GM23338 (cell line): ENCODE measurements at regions not wholly inside any gene's neighbourhood (a gene's known extent, or its start where the extent isn't known, plus 50 kb on each side); places are given as distances from the start of the nearest gene placed in this dataset.

Experiments
- EZH2 ChIP-seq: fragments of 200-600 bp; sonication (generic); IDR thresholded peaks from one replicate; pipeline ENCODE4 v1.8.0; 2017; ENCODE audit warnings: antibody characterized with exemption, mild to moderate bottlenecking, low read depth; ENCODE audit not compliant: unreplicated experiment
- EZH2phosphoT487 ChIP-seq: fragments of 200-600 bp; sonication (generic); IDR thresholded peaks from one replicate; pipeline ENCODE4 v1.8.1; 2018; ENCODE audit warnings: antibody characterized with exemption; ENCODE audit not compliant: unreplicated experiment
- JUNB ChIP-seq: IDR thresholded peaks from one replicate; pipeline ENCODE4 v1.6.1; 2016; ENCODE audit warnings: antibody characterized with exemption; ENCODE audit not compliant: unreplicated experiment
- NANOG ChIP-seq: IDR thresholded peaks from 2 replicates; pipeline ENCODE4 v1.6.1; 2016; ENCODE audit warnings: antibody characterized with exemption, borderline replicate concordance
- POLR2AphosphoS5 ChIP-seq: IDR thresholded peaks from 2 replicates; pipeline ENCODE4 v1.6.1; 2016; ENCODE audit warnings: antibody characterized with exemption, low read depth
- ZNF331 ChIP-seq: fragments of 250-450 bp; sonication (Bioruptor Pico); IDR thresholded peaks from 2 replicates; pipeline ENCODE4 v1.5.0; 2020; ENCODE audit warnings: low read depth, mild to moderate bottlenecking, moderate library complexity
- ZNF462 ChIP-seq: fragments of 250-450 bp; sonication (Bioruptor Pico); IDR thresholded peaks from 2 replicates; pipeline ENCODE4 v1.5.0; 2020; ENCODE audit warnings: mild to moderate bottlenecking, moderate library complexity
- TF ChIP-seq, protein P1 (sequence below), 2 experiments: fragments of 200-600 bp in 1 of 2; sonication (generic) in 1 of 2; conservative IDR thresholded peaks; 2 replicates each; pipeline versions ENCODE4 v1.5.1 to v1.6.1; 2016 to 2017; ENCODE audit warnings: antibody characterized with exemption in 2 of 2, low read depth in 2 of 2, mild to moderate bottlenecking in 2 of 2, moderate library complexity in 1 of 2
- TF ChIP-seq, protein P2 (sequence below): IDR thresholded peaks from one replicate; pipeline ENCODE4 v1.6.1; 2018; ENCODE audit warnings: antibody characterized with exemption; ENCODE audit not compliant: unreplicated experiment

GRCh38 chr18:71322201-71322600 is 1033.4 kb downstream of the SOCS6 start:
- TF ChIP-seq, protein P1, sequence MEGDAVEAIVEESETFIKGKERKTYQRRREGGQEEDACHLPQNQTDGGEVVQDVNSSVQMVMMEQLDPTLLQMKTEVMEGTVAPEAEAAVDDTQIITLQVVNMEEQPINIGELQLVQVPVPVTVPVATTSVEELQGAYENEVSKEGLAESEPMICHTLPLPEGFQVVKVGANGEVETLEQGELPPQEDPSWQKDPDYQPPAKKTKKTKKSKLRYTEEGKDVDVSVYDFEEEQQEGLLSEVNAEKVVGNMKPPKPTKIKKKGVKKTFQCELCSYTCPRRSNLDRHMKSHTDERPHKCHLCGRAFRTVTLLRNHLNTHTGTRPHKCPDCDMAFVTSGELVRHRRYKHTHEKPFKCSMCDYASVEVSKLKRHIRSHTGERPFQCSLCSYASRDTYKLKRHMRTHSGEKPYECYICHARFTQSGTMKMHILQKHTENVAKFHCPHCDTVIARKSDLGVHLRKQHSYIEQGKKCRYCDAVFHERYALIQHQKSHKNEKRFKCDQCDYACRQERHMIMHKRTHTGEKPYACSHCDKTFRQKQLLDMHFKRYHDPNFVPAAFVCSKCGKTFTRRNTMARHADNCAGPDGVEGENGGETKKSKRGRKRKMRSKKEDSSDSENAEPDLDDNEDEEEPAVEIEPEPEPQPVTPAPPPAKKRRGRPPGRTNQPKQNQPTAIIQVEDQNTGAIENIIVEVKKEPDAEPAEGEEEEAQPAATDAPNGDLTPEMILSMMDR (conservative IDR thresholded peaks at IDR 0.05; ENCODE audit: low read depth in 2 of 2) = no peak
- TF ChIP-seq JUNB (no peak), EZH2 (no peak), NANOG (no peak), POLR2AphosphoS5 (no peak), ZNF331 (CRISPR knock-in tag) (no peak), EZH2phosphoT487 (no peak), ZNF462 (CRISPR knock-in tag) (no peak)
- TF ChIP-seq, protein P2, sequence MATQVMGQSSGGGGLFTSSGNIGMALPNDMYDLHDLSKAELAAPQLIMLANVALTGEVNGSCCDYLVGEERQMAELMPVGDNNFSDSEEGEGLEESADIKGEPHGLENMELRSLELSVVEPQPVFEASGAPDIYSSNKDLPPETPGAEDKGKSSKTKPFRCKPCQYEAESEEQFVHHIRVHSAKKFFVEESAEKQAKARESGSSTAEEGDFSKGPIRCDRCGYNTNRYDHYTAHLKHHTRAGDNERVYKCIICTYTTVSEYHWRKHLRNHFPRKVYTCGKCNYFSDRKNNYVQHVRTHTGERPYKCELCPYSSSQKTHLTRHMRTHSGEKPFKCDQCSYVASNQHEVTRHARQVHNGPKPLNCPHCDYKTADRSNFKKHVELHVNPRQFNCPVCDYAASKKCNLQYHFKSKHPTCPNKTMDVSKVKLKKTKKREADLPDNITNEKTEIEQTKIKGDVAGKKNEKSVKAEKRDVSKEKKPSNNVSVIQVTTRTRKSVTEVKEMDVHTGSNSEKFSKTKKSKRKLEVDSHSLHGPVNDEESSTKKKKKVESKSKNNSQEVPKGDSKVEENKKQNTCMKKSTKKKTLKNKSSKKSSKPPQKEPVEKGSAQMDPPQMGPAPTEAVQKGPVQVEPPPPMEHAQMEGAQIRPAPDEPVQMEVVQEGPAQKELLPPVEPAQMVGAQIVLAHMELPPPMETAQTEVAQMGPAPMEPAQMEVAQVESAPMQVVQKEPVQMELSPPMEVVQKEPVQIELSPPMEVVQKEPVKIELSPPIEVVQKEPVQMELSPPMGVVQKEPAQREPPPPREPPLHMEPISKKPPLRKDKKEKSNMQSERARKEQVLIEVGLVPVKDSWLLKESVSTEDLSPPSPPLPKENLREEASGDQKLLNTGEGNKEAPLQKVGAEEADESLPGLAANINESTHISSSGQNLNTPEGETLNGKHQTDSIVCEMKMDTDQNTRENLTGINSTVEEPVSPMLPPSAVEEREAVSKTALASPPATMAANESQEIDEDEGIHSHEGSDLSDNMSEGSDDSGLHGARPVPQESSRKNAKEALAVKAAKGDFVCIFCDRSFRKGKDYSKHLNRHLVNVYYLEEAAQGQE = no peak
